H9 (cell line): ENCODE measurements at regions not wholly inside any gene's neighbourhood (a gene's known extent, or its start where the extent isn't known, plus 50 kb on each side); places are given as distances from the start of the nearest gene placed in this dataset.

ENCODE experiments used
- DNase-seq: peaks from one replicate; pipeline ENCODE4 v3.0.0-alpha.2; 2017
- H2AFZ ChIP-seq: one replicate; pipeline ENCODE4 v1.6.1; 2013; ENCODE audit warnings: mild to moderate bottlenecking, low read length, control low read depth, moderate library complexity
- H2AK5ac ChIP-seq: 2 replicates; pipeline ENCODE4 v1.6.1; 2013; ENCODE audit warnings: low read length, control low read depth, mixed read lengths; ENCODE audit not compliant: insufficient read length
- H2BK120ac ChIP-seq: one replicate; pipeline ENCODE4 v1.6.1; 2013; ENCODE audit warnings: low read depth, mild to moderate bottlenecking, low read length, control low read depth, inconsistent platforms; ENCODE audit not compliant: poor library complexity, severe bottlenecking
- H2BK12ac ChIP-seq: 2 replicates; pipeline ENCODE4 v1.6.1; 2013; ENCODE audit warnings: low read length, control low read depth, mixed read lengths, low read depth; ENCODE audit not compliant: insufficient read length
- H2BK15ac ChIP-seq: 2 replicates; pipeline ENCODE4 v1.6.1; 2013; ENCODE audit warnings: low read depth, low read length, control low read depth
- H2BK20ac ChIP-seq: one replicate; pipeline ENCODE4 v1.6.1; 2013; ENCODE audit warnings: low read depth, mild to moderate bottlenecking, low read length, control low read depth, inconsistent platforms; ENCODE audit not compliant: poor library complexity, severe bottlenecking
- H2BK5ac ChIP-seq: 2 replicates; pipeline ENCODE4 v1.6.1; 2013; ENCODE audit warnings: low read length, control low read depth, mixed read lengths; ENCODE audit not compliant: insufficient read length
- H3K14ac ChIP-seq: 2 replicates; pipeline ENCODE4 v1.6.1; 2013; ENCODE audit warnings: low read length, control low read depth; ENCODE audit not compliant: insufficient read depth
- H3K18ac ChIP-seq: 2 replicates; pipeline ENCODE4 v1.6.1; 2013; ENCODE audit warnings: low read depth, mild to moderate bottlenecking, mixed read lengths, low read length, control low read depth; ENCODE audit not compliant: insufficient read length
- H3K23ac ChIP-seq: 2 replicates; pipeline ENCODE4 v1.6.1; 2013; ENCODE audit warnings: low read length, control low read depth, mixed read lengths, low read depth; ENCODE audit not compliant: insufficient read length
- H3K23me2 ChIP-seq: 2 replicates; pipeline ENCODE4 v1.6.1; 2013; ENCODE audit warnings: low read depth, mild to moderate bottlenecking, mixed read lengths, low read length, control low read depth; ENCODE audit not compliant: insufficient read length, poor library complexity, severe bottlenecking
- H3K27ac ChIP-seq: 2 replicates; pipeline ENCODE4 v1.5.1; 2013; ENCODE audit warnings: low read length, control low read depth, mixed read lengths, low read depth; ENCODE audit not compliant: insufficient read length
- H3K27me3 ChIP-seq: 2 replicates; pipeline ENCODE4 v1.6.1; 2013; ENCODE audit warnings: low read length, control low read depth, inconsistent platforms; ENCODE audit not compliant: insufficient read depth
- H3K4ac ChIP-seq: 2 replicates; pipeline ENCODE4 v1.6.1; 2013; ENCODE audit warnings: low read depth, mild to moderate bottlenecking, control low read depth, inconsistent platforms, low read length, moderate library complexity
- H3K4me1 ChIP-seq: 2 replicates; pipeline ENCODE4 v1.6.1; 2013; ENCODE audit warnings: low read length, control low read depth, inconsistent platforms; ENCODE audit not compliant: insufficient read depth
- H3K4me2 ChIP-seq: 2 replicates; pipeline ENCODE4 v1.6.1; 2013; ENCODE audit warnings: low read length, control low read depth, mixed read lengths; ENCODE audit not compliant: insufficient read length, insufficient read depth
- H3K56ac ChIP-seq: 2 replicates; pipeline ENCODE4 v1.6.1; 2013; ENCODE audit warnings: low read depth, mild to moderate bottlenecking, mixed read lengths, low read length, control low read depth; ENCODE audit not compliant: insufficient read length
- H3K79me1 ChIP-seq: 2 replicates; pipeline ENCODE4 v1.6.1; 2013; ENCODE audit warnings: low read depth, mild to moderate bottlenecking, moderate library complexity, low read length, control low read depth, inconsistent platforms; ENCODE audit not compliant: insufficient read depth, poor library complexity, severe bottlenecking
- H3K79me2 ChIP-seq: 2 replicates; pipeline ENCODE4 v1.6.1; 2013; ENCODE audit warnings: low read length, control low read depth, inconsistent platforms; ENCODE audit not compliant: insufficient read depth
- H3K9ac ChIP-seq: 2 replicates; pipeline ENCODE4 v1.6.1; 2013; ENCODE audit warnings: low read length, control low read depth, mixed read lengths; ENCODE audit not compliant: insufficient read length; ENCODE audit errors: extremely low read depth
- H3K9me3 ChIP-seq: one replicate; pipeline ENCODE4 v1.6.1; 2013; ENCODE audit warnings: low read depth, low read length, inconsistent platforms; ENCODE audit not compliant: control insufficient read depth
- H3T11ph ChIP-seq: one replicate; pipeline ENCODE4 v1.6.1; 2013; ENCODE audit warnings: mild to moderate bottlenecking, low read length, control low read depth, inconsistent platforms
- H4K20me1 ChIP-seq: one replicate; pipeline ENCODE4 v1.6.1; 2013; ENCODE audit not compliant: control insufficient read depth, insufficient read length, insufficient read depth
- H4K5ac ChIP-seq: 2 replicates; pipeline ENCODE4 v1.6.1; 2013; ENCODE audit warnings: low read depth, mild to moderate bottlenecking, mixed read lengths, low read length, control low read depth; ENCODE audit not compliant: insufficient read length
- H4K8ac ChIP-seq: replicated peaks from 2 replicates; pipeline ENCODE4 v1.6.1; 2013; ENCODE audit warnings: low read length, control low read depth, mixed read lengths, low read depth; ENCODE audit not compliant: insufficient read length
- H4K91ac ChIP-seq: 2 replicates; pipeline ENCODE4 v1.6.1; 2013; ENCODE audit warnings: low read depth, mild to moderate bottlenecking, moderate library complexity, mixed read lengths, low read length, control low read depth; ENCODE audit not compliant: insufficient read length
- H3K27ac Mint-ChIP-seq, 3 experiments: 2 replicates in 2 of 3; 3 replicates in 1 of 3; pipeline ENCODE4 v1.8.0; 2020 to 2021; ENCODE audit warnings: mixed read lengths in 3 of 3, mild to moderate bottlenecking in 1 of 3, moderate library complexity in 1 of 3
- H3K27me3 Mint-ChIP-seq: 2 replicates; pipeline ENCODE4 v1.8.0; 2021; ENCODE audit warnings: low read depth, mild to moderate bottlenecking, moderate library complexity, mixed read lengths
- H3K36me3 Mint-ChIP-seq, 3 experiments: 2 replicates in 2 of 3; 3 replicates in 1 of 3; pipeline ENCODE4 v1.8.0; 2020 to 2021; ENCODE audit warnings: low read depth in 3 of 3, mixed read lengths in 3 of 3; ENCODE audit not compliant: insufficient read depth in 1 of 3
- H3K4me1 Mint-ChIP-seq, 2 experiments: 2 replicates each; pipeline ENCODE4 v1.8.0; 2020; ENCODE audit warnings: mixed read lengths in 2 of 2
- H3K4me3 Mint-ChIP-seq, 2 experiments: 2 replicates in 1 of 2; 3 replicates in 1 of 2; pipeline ENCODE4 v1.8.0; 2020 to 2021; ENCODE audit warnings: mild to moderate bottlenecking in 2 of 2, mixed read lengths in 2 of 2, moderate library complexity in 1 of 2
- H3K9me3 Mint-ChIP-seq, 2 experiments: 2 replicates in 1 of 2; 3 replicates in 1 of 2; pipeline ENCODE4 v1.8.0; 2020; ENCODE audit warnings: mild to moderate bottlenecking in 2 of 2, mixed read lengths in 2 of 2, moderate library complexity in 1 of 2
- CTCF ChIP-seq: fragments of 200-600 bp; sonication (generic); conservative IDR thresholded peaks from 3 replicates; pipeline ENCODE4 v1.8.0; 2021; ENCODE audit warnings: antibody characterized with exemption, mild to moderate bottlenecking
- WGBS: extraction: QIAGEN DNeasy Blood & Tissue Kit; methylation state at CpG from one replicate; pipeline ENCODE4 v1.1.7; 2013; ENCODE audit warnings: missing lambda C conversion rate, low lambda C conversion rate, mixed read lengths; ENCODE audit not compliant: insufficient read length; ENCODE audit errors: extremely low coverage; 5-methylcytosine and 5-hydroxymethylcytosine counted together

DNA sequence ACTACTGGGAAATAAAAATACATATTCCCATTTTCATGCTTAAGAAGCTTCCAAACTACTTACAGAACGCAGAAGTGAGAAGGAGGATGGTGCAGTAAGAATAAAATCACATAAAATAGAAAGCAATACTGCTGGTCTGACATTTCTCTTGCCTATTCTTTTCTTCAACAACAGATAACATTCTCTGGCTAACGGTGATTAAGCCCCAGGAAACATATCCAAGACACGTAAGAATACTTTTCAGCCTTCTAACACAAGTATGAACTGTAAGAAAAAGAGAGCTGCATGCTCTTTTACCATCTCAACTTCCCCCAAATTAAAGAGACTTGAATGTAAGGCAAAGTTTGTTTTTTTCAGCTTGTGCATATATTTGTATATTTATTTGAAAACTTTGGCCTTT, 156.1 kb upstream of the TARS1 start:
- no peak overlapping the region for H2BK20ac ChIP-seq
- WGBS, result no CpG with 5 or more reads among the region's 3 CpGs
- H4K20me1 ChIP-seq, result no peaks in the 10 kb centered on the region
- no peak overlapping the region for H2AK5ac ChIP-seq
- H3K79me1 ChIP-seq, result no peaks in the 10 kb centered on the region
- TF ChIP-seq CTCF, result no peak
- H2BK12ac ChIP-seq, result no peak overlapping the region
- no peak overlapping the region for H3K4ac ChIP-seq
- H3K4me2 ChIP-seq, result no peak overlapping the region
- no peak overlapping the region for H3K9ac ChIP-seq
- H3K36me3 Mint-ChIP-seq, result no peaks in the 10 kb centered on the region
- H3K14ac ChIP-seq, result no peak overlapping the region
- no peak overlapping the region for H3K18ac ChIP-seq
- H4K5ac ChIP-seq, result no peak overlapping the region
- H3K9me3 Mint-ChIP-seq, result no peaks in the 10 kb centered on the region
- H3K9me3 ChIP-seq, result no peaks in the 10 kb centered on the region
- no peak overlapping the region for H3K23ac ChIP-seq
- no peak overlapping the region for H4K8ac ChIP-seq
- no peak for DNase-seq
- H2AFZ ChIP-seq, result no peak overlapping the region
- no peak overlapping the region for H3K56ac ChIP-seq
- no peak overlapping the region for H2BK5ac ChIP-seq
- no peaks in the 10 kb centered on the region for H3K4me1 Mint-ChIP-seq
- H3K23me2 ChIP-seq, result no peaks in the 10 kb centered on the region
- H4K91ac ChIP-seq, result no peak overlapping the region
- H3K4me1 ChIP-seq, result no peaks in the 10 kb centered on the region
- no peaks in the 10 kb centered on the region for H3K27me3 Mint-ChIP-seq
- H3K27me3 ChIP-seq, result no peaks in the 10 kb centered on the region
- H3K27ac Mint-ChIP-seq, result no peak overlapping the region
- no peaks in the 10 kb centered on the region for H3K79me2 ChIP-seq
- no peak overlapping the region for H3K4me3 Mint-ChIP-seq
- H2BK120ac ChIP-seq, result no peak overlapping the region
- H3K27ac ChIP-seq, result no peak overlapping the region
- no peak overlapping the region for H3T11ph ChIP-seq
- H2BK15ac ChIP-seq, result no peak overlapping the region
